ENCODE measurements at regions not wholly inside any gene's neighbourhood (a gene's known extent, or its start where the extent isn't known, plus 50 kb on each side); places are given as distances from the start of the nearest gene placed in this dataset.
"Not testable (repeated sequence)": the region's sequence is repeated elsewhere in the genome, so short reads cannot be mapped to it uniquely, and the experiment has no call there.

DNA sequence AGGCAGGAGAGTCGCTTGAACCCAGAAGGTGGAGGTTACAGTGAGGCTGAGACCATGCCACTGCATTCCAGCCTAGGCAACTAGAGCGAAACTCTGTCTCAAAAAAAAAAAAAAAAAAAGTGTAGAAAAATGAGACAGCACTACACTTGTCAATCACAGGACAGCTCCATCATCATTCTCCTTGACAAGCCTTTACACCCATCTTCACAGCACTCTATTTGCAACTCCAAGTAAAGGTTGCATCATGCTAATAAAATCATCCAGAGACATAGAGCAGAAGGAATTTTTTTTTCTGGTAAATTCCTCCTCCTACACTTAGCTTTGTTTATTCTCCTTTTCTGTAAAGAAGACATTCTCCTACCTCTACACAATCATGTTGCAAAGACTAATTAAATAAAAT, 791.0 kb upstream of the HS3ST5 start (continued):
- no peak for TF ChIP-seq HMGXB4 (CRISPR knock-in tag; IDR thresholded peaks at IDR 0.05; ENCODE audit: borderline replicate concordance)

DNA sequence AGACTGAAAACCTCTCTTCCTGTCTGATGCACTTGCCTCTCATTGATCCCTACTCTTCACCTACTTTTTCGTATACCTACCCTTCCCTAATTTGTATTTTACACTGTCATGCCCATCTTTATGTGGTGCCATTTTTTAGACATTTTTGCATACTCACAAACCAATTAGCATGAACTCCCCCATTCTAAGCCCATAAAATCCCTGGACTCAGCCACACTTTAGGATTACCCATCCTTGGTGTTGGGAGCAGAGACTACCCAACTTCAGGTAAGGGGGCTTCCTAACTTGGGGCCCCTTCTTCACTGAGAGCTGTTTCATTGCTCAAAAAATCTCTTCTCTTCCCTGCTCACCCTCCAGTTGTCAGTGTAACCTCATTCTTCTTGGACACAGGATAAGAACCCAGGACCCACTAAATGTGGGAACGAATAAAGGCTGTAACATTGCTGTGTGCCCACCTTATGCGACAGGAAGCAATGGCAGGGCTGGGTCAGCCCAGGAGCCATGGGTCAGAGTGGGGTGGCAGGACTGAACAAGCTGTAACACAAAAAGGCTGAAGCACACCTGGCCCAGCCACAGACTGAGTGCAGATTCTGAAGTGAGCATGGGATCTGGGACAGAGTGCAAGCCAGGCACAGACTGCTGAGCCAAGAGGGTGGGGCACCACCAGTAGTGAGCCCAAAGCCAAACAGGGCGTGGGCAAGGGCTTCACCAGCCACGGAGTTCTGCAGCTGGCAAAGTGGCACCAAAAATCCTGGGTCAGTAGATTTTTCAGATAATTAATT, 789.1 kb upstream of the HS3ST5 start:
- TF ChIP-seq HOXB13 (CRISPR knock-in tag; IDR thresholded peaks at IDR 0.05; ENCODE audit: low read depth) (no peak), POLR2AphosphoS2 (conservative IDR thresholded peaks at IDR 0.05; ENCODE audit: low read length) (no peak), CHD2 (IDR thresholded peaks at IDR 0.05; ENCODE audit: low read length, partially characterized antibody) (no peak), KDM5A (IDR thresholded peaks at IDR 0.05) (no peak), FOSB (CRISPR knock-in tag; IDR thresholded peaks at IDR 0.05) (no peak), ZFP36 (IDR thresholded peaks at IDR 0.05; ENCODE audit: borderline replicate concordance, partially characterized antibody) (no peak), HMGXB4 (CRISPR knock-in tag; IDR thresholded peaks at IDR 0.05; ENCODE audit: borderline replicate concordance) (no peak), HOXB5 (CRISPR knock-in tag; IDR thresholded peaks at IDR 0.05) (no peak), USF2 (IDR thresholded peaks at IDR 0.05) (no peak), MAZ (IDR thresholded peaks at IDR 0.05; ENCODE audit: borderline replicate concordance, low read depth, low read length) (no peak), NFE2L2 (conservative IDR thresholded peaks at IDR 0.05; ENCODE audit: low read length) (no peak), SREBF2 (IDR thresholded peaks at IDR 0.05) (no peak), RFX5 (IDR thresholded peaks at IDR 0.05) (no peak), GATA3 (IDR thresholded peaks at IDR 0.05; ENCODE audit: borderline replicate concordance) (no peak), TP53 (CRISPR knock-in tag; IDR thresholded peaks at IDR 0.05) (no peak)
- TF ChIP-seq, protein P1, sequence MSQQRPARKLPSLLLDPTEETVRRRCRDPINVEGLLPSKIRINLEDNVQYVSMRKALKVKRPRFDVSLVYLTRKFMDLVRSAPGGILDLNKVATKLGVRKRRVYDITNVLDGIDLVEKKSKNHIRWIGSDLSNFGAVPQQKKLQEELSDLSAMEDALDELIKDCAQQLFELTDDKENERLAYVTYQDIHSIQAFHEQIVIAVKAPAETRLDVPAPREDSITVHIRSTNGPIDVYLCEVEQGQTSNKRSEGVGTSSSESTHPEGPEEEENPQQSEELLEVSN (IDR thresholded peaks at IDR 0.05; ENCODE audit: borderline replicate concordance, low read depth), result no peak
- Histone ChIP-seq H3K9me3 (no peaks in the 10 kb centered on the region), H3K4me3 (no peak overlapping the region), H3K4me1 (no peaks in the 10 kb centered on the region), H3K4me2 (no peak overlapping the region), H3K27ac (no peak overlapping the region)
- POLR2A ChIA-PET, result no interaction called here
- ATAC-seq (no peak), FAIRE-seq (no peak), DNase-seq (ENCODE audit: low read depth in 1 of 2, low spot score in 1 of 2) (no peak)
- CTCF ChIA-PET, result no interaction called here
- WGBS (ENCODE audit: missing lambda C conversion rate), result 4% methylated on average over 4 of the region's 5 CpGs

DNA sequence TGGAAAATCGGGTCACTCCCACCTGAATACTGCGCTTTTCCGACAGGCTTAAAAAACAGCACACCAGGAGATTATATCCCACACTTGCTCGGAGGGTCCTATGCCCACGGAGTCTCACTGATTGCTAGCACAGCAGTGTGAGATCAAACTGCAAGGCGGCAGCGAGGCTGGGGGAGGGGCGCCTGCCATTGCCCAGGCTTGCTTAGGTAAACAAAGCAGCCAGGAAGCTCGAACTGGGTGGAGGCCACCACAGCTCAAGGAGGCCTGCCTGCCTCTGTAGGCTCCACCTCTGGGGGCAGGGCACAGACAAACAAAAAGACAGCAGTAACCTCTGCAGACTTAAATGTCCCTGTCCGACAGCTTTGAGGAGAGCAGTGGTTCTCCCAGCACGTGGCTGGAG, 778.7 kb upstream of the HS3ST5 start:
- H3K4me1 ChIP-seq; DNase-seq (ENCODE audit: low read depth in 1 of 2, low spot score in 1 of 2); POLR2A ChIA-PET; H3K9me3 ChIP-seq; FAIRE-seq; ATAC-seq; H3K27ac ChIP-seq; H3K4me3 ChIP-seq; CTCF ChIA-PET: not testable (repeated sequence)
- peak overlapping the region; percentile 10; the same call in 1 of the 3 replicates for H3K4me2 ChIP-seq
- 14% methylated on average over 8 of the region's 11 CpGs for WGBS (ENCODE audit: missing lambda C conversion rate)
